Astrocyte of the cerebellum (primary cell): ENCODE measurements at regions not wholly inside any gene's neighbourhood (a gene's known extent, or its start where the extent isn't known, plus 50 kb on each side); places are given as distances from the start of the nearest gene placed in this dataset.

Source experiments
- DNase-seq: peaks from one replicate; pipeline ENCODE4 v3.0.0-alpha.2; 2011; ENCODE audit warnings: low read depth
- H3K4me3 ChIP-seq: 2 replicates; pipeline ENCODE4 v1.5.1; 2011; ENCODE audit warnings: mild to moderate bottlenecking, low read depth, low read length, moderate library complexity
- CTCF ChIP-seq: IDR thresholded peaks from 2 replicates; pipeline ENCODE4 v1.5.1; 2012; ENCODE audit warnings: low read length, low read depth, moderate library complexity, mild to moderate bottlenecking; ENCODE audit errors: missing control alignments
- in situ Hi-C: cut with HindIII; loops from 2 replicates; pipeline ENCODE4 v1.10.0; 2017; ENCODE audit warnings: low sequenced_read_pairs

GRCh38 chr16:6192984-6193383, 1095.4 kb upstream of the EEF2KMT start:
- in situ Hi-C loops = no loop called here
- no peak for DNase-seq
- H3K4me3 ChIP-seq = no peak overlapping the region
- no peak for TF ChIP-seq CTCF

DNA sequence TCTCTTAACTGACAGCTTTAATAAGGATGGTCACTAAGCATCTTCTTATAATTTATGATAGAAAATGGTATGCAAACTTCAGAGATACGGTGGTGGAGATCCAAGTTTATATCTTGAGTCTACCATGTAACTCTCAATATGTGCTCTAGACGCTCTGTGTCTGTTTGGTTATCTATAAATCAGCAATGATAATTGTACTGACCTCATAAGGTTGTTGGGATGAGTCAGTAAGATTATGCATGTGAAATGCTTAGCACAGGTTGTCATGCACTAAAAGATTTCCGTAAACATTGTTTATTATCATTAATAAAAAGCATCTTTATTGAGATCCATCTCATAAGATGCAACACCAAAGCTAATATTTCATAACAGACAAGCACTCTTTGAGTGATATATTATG, 1094.9 kb upstream of the EEF2KMT start:
- no peak overlapping the region for H3K4me3 ChIP-seq
- no peak for TF ChIP-seq CTCF
- no peak for DNase-seq
- in situ Hi-C loops = no loop called here

- DNase-seq = no peak
- H3K4me3 ChIP-seq = no peak overlapping the region
- no peak for TF ChIP-seq CTCF
- in situ Hi-C loops = no loop called here
Observed at GRCh38 chr16:6190776-6191175, 1093.2 kb upstream of the EEF2KMT start.

DNA sequence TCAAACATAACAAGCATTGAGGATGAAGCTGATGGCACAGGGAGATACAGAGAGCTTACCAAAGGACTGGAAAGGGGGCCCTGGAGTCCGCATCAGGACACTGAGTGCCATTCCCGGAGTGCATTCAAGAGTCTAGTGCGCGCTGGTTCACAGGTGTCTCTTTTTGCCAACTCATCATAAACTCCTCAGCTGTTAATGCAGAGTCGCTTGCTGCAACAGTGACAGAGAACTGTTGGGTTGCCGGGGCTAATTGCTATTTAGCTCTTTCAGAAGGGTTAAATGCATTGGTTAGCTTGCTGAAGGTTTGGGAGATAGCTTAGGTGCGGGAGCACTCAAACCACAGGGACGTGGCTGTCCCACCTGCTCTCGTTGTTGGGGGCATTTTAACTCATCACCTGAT, 1091.6 kb upstream of the EEF2KMT start:
- in situ Hi-C loops = no loop called here
- no peak for TF ChIP-seq CTCF
- no peak for DNase-seq
- no peak overlapping the region for H3K4me3 ChIP-seq

GRCh38 chr16:6177616-6178180, 1080.1 kb upstream of the EEF2KMT start:
- DNase-seq = no peak
- in situ Hi-C loops = no loop called here
- H3K4me3 ChIP-seq = no peak overlapping the region
- no peak for TF ChIP-seq CTCF

GRCh38 chr16:6170022-6170421, 1072.4 kb upstream of the EEF2KMT start:
- in situ Hi-C loops = no loop called here
- TF ChIP-seq CTCF = no peak
- no peak overlapping the region for H3K4me3 ChIP-seq
- no peak for DNase-seq
